HG02623 (cell line): ENCODE measurements at regions not wholly inside any gene's neighbourhood (a gene's known extent, or its start where the extent isn't known, plus 50 kb on each side); places are given as distances from the start of the nearest gene placed in this dataset.
A peak's percentile ranks its signal among the peaks of the same experiment; 100 is the strongest.

Experiments
- ATAC-seq: cut with Tn5 transposase; IDR thresholded peaks from one replicate; pipeline ENCODE4 v1.9.1; 2021; ENCODE audit warnings: moderate library complexity; ENCODE audit not compliant: unreplicated experiment

- ATAC-seq, result no peak
Observed at GRCh38 chr10:62623223-62623622, 181.3 kb upstream of the ADO start.

- ATAC-seq, result no peak
Observed at GRCh38 chr10:62625484-62625883, 179.0 kb upstream of the ADO start.

GRCh38 chr10:62626079-62626478 is 178.4 kb upstream of the ADO start:
- no peak for ATAC-seq

GRCh38 chr10:62626817-62627216 is 177.7 kb upstream of the ADO start:
- ATAC-seq, result no peak

GRCh38 chr10:62627983-62628382 is 176.5 kb upstream of the ADO start:
- ATAC-seq, result no peak

- ATAC-seq, result no peak
Observed at GRCh38 chr10:62631241-62631640, 173.3 kb upstream of the ADO start.

GRCh38 chr10:62632071-62632809 is 172.3 kb upstream of the ADO start:
- peak; percentile 76 for ATAC-seq

- ATAC-seq, result no peak
Observed at GRCh38 chr10:62633976-62634375, 170.5 kb upstream of the ADO start.

GRCh38 chr10:62634576-62634975 is 169.9 kb upstream of the ADO start:
- no peak for ATAC-seq

GRCh38 chr10:62635127-62635526 is 169.4 kb upstream of the ADO start:
- ATAC-seq, result no peak

GRCh38 chr10:62636825-62637248 is 167.7 kb upstream of the ADO start:
- ATAC-seq, result no peak

- peak; percentile 45 for ATAC-seq
Observed at GRCh38 chr10:62637249-62638061, 167.1 kb upstream of the ADO start.

GRCh38 chr10:62638062-62638477 is 166.4 kb upstream of the ADO start:
- no peak for ATAC-seq

GRCh38 chr10:62639144-62639543 is 165.4 kb upstream of the ADO start:
- no peak for ATAC-seq

GRCh38 chr10:62640411-62640810 is 164.1 kb upstream of the ADO start:
- ATAC-seq, result no peak

GRCh38 chr10:62643606-62644587 is 160.6 kb upstream of the ADO start:
- no peak for ATAC-seq

GRCh38 chr10:62647375-62648092 is 157.0 kb upstream of the ADO start:
- ATAC-seq, result no peak

- ATAC-seq, result no peak
Observed at GRCh38 chr10:62648921-62649320, 155.6 kb upstream of the ADO start.

- ATAC-seq, result no peak
Observed at GRCh38 chr10:62650411-62650810, 154.1 kb upstream of the ADO start.

- ATAC-seq, result no peak
Observed at GRCh38 chr10:62651341-62651740, 153.2 kb upstream of the ADO start.
